ENCODE measurements at regions not wholly inside any gene's neighbourhood (a gene's known extent, or its start where the extent isn't known, plus 50 kb on each side); places are given as distances from the start of the nearest gene placed in this dataset.
"Not testable (repeated sequence)": the region's sequence is repeated elsewhere in the genome, so short reads cannot be mapped to it uniquely, and the experiment has no call there.

DNA sequence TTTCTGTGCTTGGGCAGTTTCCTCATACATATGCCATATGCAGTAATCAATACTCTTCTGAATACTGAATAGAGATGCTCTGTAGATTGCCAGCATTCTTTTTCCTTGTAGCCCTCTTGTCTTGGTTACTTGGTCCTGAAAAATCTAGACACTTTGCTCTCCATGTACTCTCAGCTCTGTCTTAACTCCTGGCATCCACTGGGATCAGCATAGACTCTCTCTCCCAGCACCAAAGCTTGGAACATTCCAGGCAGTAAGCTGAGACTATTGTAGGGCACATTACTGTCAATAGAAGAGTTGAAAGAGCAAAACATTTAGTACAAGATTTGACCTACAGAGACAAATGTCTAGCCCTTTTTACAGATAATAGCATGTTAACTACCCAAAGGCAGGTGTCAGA is 1100.3 kb downstream of the TBL1XR1 start:
- ChIA-PET POLR2A (ENCODE audit: low non-redundant PET) (no interaction called here), CTCF (no interaction called here)
- no peak overlapping the region for H3K4me3 ChIP-seq (ENCODE audit: low read depth, low read length, poor library complexity, severe bottlenecking)
- H3K4me1 ChIP-seq (ENCODE audit: insufficient read depth, low read length, poor library complexity, severe bottlenecking) = no peaks in the 10 kb centered on the region
- H3K36me3 ChIP-seq (ENCODE audit: insufficient read depth, low read length, poor library complexity, severe bottlenecking) = no peaks in the 10 kb centered on the region
- no peaks in the 10 kb centered on the region for H3K27me3 ChIP-seq (replicated peaks; ENCODE audit: insufficient read depth, low read depth, low read length, poor library complexity)
- H3K9me3 ChIP-seq (ENCODE audit: low read depth, low read length, poor library complexity, severe bottlenecking) = no peaks in the 10 kb centered on the region
- TF ChIP-seq, protein P1, sequence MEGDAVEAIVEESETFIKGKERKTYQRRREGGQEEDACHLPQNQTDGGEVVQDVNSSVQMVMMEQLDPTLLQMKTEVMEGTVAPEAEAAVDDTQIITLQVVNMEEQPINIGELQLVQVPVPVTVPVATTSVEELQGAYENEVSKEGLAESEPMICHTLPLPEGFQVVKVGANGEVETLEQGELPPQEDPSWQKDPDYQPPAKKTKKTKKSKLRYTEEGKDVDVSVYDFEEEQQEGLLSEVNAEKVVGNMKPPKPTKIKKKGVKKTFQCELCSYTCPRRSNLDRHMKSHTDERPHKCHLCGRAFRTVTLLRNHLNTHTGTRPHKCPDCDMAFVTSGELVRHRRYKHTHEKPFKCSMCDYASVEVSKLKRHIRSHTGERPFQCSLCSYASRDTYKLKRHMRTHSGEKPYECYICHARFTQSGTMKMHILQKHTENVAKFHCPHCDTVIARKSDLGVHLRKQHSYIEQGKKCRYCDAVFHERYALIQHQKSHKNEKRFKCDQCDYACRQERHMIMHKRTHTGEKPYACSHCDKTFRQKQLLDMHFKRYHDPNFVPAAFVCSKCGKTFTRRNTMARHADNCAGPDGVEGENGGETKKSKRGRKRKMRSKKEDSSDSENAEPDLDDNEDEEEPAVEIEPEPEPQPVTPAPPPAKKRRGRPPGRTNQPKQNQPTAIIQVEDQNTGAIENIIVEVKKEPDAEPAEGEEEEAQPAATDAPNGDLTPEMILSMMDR (conservative IDR thresholded peaks at IDR 0.05; ENCODE audit: low read depth, low read length) = no peak
- no peak for TF ChIP-seq EZH2 (IDR thresholded peaks at IDR 0.05; ENCODE audit: borderline replicate concordance, low read depth, low read length, poor library complexity, severe bottlenecking)
- intact Hi-C loops (cut with micrococcal nuclease; ENCODE audit: unreplicated experiment) = no loop called here
- no peak overlapping the region for H3K27ac ChIP-seq (ENCODE audit: low read depth, low read length, poor library complexity, severe bottlenecking)
- no TSS peak for BruUV-seq (replicated peaks)
- DNase-seq (ENCODE audit: low spot score) = no peak

- H3K36me3 ChIP-seq (ENCODE audit: insufficient read depth, low read length, poor library complexity, severe bottlenecking); intact Hi-C loops (cut with micrococcal nuclease; ENCODE audit: unreplicated experiment); H3K4me1 ChIP-seq (ENCODE audit: insufficient read depth, low read length, poor library complexity, severe bottlenecking); H3K4me3 ChIP-seq (ENCODE audit: low read depth, low read length, poor library complexity, severe bottlenecking); DNase-seq (ENCODE audit: low spot score); H3K27me3 ChIP-seq (replicated peaks; ENCODE audit: insufficient read depth, low read depth, low read length, poor library complexity); BruUV-seq (replicated peaks); H3K9me3 ChIP-seq (ENCODE audit: low read depth, low read length, poor library complexity, severe bottlenecking); POLR2A ChIA-PET (ENCODE audit: low non-redundant PET); H3K27ac ChIP-seq (ENCODE audit: low read depth, low read length, poor library complexity, severe bottlenecking); CTCF ChIA-PET: not testable (repeated sequence)
Observed at GRCh38 chr3:176093892-176094291, 1103.4 kb downstream of the TBL1XR1 start.

DNA sequence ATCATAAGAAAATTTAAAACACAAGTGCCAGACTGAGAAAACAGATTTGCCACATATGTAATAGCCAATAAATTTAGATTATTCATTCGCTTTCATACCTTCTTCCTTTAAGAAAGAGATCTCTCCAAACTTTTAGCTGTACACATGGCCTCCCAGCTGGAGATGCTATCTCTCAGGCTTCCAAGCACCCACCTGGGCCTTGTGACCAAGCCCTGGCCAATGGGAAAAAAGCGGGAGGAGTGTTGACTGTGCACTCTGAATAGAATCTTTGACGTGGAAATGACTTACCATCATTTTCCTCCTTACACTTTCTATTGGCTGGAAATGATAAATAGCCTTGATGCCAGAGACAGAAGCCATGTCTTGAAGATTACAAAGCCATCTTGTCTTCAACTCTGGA is 1106.6 kb downstream of the TBL1XR1 start:
- no peak for TF ChIP-seq EZH2 (IDR thresholded peaks at IDR 0.05; ENCODE audit: borderline replicate concordance, low read depth, low read length, poor library complexity, severe bottlenecking)
- TF ChIP-seq, protein P1 (conservative IDR thresholded peaks at IDR 0.05; ENCODE audit: low read depth, low read length) = no peak
- Histone ChIP-seq H3K4me3 (ENCODE audit: low read depth, low read length, poor library complexity, severe bottlenecking) (no peak overlapping the region), H3K4me1 (ENCODE audit: insufficient read depth, low read length, poor library complexity, severe bottlenecking) (no peaks in the 10 kb centered on the region), H3K36me3 (ENCODE audit: insufficient read depth, low read length, poor library complexity, severe bottlenecking) (no peaks in the 10 kb centered on the region), H3K27ac (ENCODE audit: low read depth, low read length, poor library complexity, severe bottlenecking) (no peak overlapping the region), H3K27me3 (replicated peaks; ENCODE audit: insufficient read depth, low read depth, low read length, poor library complexity) (no peaks in the 10 kb centered on the region), H3K9me3 (ENCODE audit: low read depth, low read length, poor library complexity, severe bottlenecking) (no peaks in the 10 kb centered on the region)
- POLR2A ChIA-PET (ENCODE audit: low non-redundant PET) = no interaction called here
- intact Hi-C loops (cut with micrococcal nuclease; ENCODE audit: unreplicated experiment) = no loop called here
- CTCF ChIA-PET = no interaction called here
- DNase-seq (ENCODE audit: low spot score) = no peak
- BruUV-seq (replicated peaks) = no TSS peak

- Histone ChIP-seq H3K4me1 (ENCODE audit: insufficient read depth, low read length, poor library complexity, severe bottlenecking) (no peaks in the 10 kb centered on the region), H3K36me3 (ENCODE audit: insufficient read depth, low read length, poor library complexity, severe bottlenecking) (no peaks in the 10 kb centered on the region), H3K9me3 (ENCODE audit: low read depth, low read length, poor library complexity, severe bottlenecking) (no peaks in the 10 kb centered on the region), H3K4me3 (ENCODE audit: low read depth, low read length, poor library complexity, severe bottlenecking) (no peak overlapping the region), H3K27ac (ENCODE audit: low read depth, low read length, poor library complexity, severe bottlenecking) (no peak overlapping the region), H3K27me3 (replicated peaks; ENCODE audit: insufficient read depth, low read depth, low read length, poor library complexity) (no peaks in the 10 kb centered on the region)
- ChIA-PET POLR2A (ENCODE audit: low non-redundant PET) (no interaction called here), CTCF (no interaction called here)
- intact Hi-C loops (cut with micrococcal nuclease; ENCODE audit: unreplicated experiment) = no loop called here
- TF ChIP-seq, protein P1 (conservative IDR thresholded peaks at IDR 0.05; ENCODE audit: low read depth, low read length) = no peak
- no peak for TF ChIP-seq EZH2 (IDR thresholded peaks at IDR 0.05; ENCODE audit: borderline replicate concordance, low read depth, low read length, poor library complexity, severe bottlenecking)
- DNase-seq (ENCODE audit: low spot score) = no peak
- BruUV-seq (replicated peaks) = no TSS peak
Observed at GRCh38 chr3:176088962-176089383, 1108.3 kb downstream of the TBL1XR1 start.
